ENCODE measurements at regions not wholly inside any gene's neighbourhood (a gene's known extent, or its start where the extent isn't known, plus 50 kb on each side); places are given as distances from the start of the nearest gene placed in this dataset.

DNA sequence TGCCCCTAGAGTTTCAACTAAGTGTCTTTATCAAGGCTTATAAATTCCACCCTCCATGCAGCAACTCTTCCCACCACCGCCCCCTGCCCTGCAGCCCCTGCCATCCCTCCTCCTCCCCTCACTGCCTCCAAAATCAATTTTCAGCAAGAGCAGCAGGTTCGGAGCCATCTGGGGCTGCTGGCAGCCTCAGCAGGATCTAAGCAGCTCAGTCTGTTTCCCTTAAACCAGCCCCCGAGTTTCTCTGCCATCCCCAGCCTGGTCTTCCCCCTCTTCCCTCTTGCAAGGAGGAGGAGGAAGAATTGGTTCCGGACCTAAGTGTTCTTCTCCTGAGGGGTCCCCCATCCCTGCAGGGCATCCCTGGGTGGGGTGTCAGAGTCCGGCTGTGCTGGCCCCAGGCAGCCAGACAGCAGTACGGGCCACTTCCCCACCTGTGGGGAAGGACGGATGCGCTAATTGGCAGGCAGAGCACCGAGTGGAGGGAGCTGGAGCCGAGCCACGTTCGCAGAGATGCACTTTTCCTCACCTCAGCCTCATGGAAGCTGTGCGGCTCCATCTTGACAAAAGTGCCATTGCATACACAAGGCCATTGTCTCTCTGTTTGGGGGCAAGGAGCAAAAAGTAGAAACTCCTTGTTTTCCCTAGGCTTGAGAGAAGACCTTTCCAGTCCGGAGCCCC lies 189.3 kb downstream of the KCNA5 start:
- DNase-seq = no peak
- H3K4me3 ChIP-seq = no peak overlapping the region
- TF ChIP-seq, protein P1, sequence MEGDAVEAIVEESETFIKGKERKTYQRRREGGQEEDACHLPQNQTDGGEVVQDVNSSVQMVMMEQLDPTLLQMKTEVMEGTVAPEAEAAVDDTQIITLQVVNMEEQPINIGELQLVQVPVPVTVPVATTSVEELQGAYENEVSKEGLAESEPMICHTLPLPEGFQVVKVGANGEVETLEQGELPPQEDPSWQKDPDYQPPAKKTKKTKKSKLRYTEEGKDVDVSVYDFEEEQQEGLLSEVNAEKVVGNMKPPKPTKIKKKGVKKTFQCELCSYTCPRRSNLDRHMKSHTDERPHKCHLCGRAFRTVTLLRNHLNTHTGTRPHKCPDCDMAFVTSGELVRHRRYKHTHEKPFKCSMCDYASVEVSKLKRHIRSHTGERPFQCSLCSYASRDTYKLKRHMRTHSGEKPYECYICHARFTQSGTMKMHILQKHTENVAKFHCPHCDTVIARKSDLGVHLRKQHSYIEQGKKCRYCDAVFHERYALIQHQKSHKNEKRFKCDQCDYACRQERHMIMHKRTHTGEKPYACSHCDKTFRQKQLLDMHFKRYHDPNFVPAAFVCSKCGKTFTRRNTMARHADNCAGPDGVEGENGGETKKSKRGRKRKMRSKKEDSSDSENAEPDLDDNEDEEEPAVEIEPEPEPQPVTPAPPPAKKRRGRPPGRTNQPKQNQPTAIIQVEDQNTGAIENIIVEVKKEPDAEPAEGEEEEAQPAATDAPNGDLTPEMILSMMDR (IDR thresholded peaks at IDR 0.05) = no peak
- no peak for TF ChIP-seq POLR2A (IDR thresholded peaks at IDR 0.05)
- no peak overlapping the region for H3K27ac ChIP-seq
- no peaks in the 10 kb centered on the region for H3K9me3 ChIP-seq (replicated peaks in 1 of 3)
- intact Hi-C loops (cut with DNase I) = no loop called here
- no peaks in the 10 kb centered on the region for H3K4me1 ChIP-seq (replicated peaks in 1 of 2)
- no peaks in the 10 kb centered on the region for H3K36me3 ChIP-seq (replicated peaks in 1 of 2)
- 59 to 71% (median 70%) methylated on average over 7 to 14 of the region's 14 CpGs for whole genome bisulfite sequencing, 4 donors
- H3K27me3 ChIP-seq = no peaks in the 10 kb centered on the region

DNA sequence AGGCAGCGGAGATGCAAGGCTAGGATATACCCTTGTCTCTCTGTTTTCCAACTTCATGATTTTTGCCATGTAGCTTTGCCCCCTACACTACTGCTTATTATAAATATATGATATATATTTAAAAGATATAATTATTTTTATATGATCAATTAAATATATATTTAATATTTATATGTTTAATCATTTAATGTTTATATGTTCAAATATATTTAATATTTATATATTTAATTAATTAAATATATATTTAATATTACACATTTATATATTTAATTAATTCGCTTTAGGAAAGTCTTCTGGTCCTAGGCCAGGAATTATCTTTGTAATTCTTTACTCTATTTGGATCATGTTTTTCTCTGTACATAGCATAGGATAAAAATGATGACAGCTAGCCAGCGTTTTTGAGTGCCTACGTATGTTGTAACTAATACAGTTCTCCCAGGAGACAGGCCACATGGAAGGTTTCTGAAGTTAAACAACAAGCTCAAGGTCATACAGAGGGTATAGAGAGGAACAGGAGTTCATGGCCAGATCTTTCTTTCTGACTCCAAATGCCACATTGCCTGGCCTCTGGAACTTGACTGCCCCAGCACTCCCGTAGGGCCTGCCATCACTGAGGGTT lies 192.5 kb downstream of the KCNA5 start:
- no peak for TF ChIP-seq POLR2A (IDR thresholded peaks at IDR 0.05)
- TF ChIP-seq, protein P1 (IDR thresholded peaks at IDR 0.05) = no peak
- Histone ChIP-seq H3K27ac (no peak overlapping the region), H3K9me3 (replicated peaks in 1 of 3) (no peaks in the 10 kb centered on the region), H3K36me3 (replicated peaks in 1 of 2) (no peaks in the 10 kb centered on the region), H3K4me1 (replicated peaks in 1 of 2) (no peaks in the 10 kb centered on the region), H3K27me3 (no peaks in the 10 kb centered on the region), H3K4me3 (no peak overlapping the region)
- intact Hi-C loops (cut with DNase I) = no loop called here
- no peak for DNase-seq
- WGBS, 4 donors = 83 to 92% (median 84%) methylated on average over 5 of the region's 5 CpGs

DNA sequence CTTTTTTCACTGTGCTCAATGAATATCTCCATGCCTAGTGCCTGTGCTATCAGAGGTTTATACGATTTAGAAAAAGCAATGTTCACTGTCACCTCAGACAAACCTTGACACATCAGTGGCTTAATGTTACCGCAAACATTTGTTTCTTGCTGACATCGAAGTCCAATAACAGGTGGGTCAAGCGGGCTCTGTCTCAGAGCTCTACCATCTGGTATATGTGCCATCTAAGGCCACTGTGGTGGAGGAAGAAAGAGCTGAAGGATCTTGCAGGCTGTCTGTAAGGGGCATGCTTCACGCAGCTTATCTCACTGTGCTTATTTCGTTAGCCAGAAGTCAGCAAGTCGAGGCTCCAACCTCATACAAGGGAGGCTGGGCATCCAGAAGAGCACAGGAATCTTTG lies 189.5 kb upstream of the NTF3 start:
- no peak overlapping the region for H3K4me3 ChIP-seq
- H3K9me3 ChIP-seq (replicated peaks in 1 of 3) = no peaks in the 10 kb centered on the region
- no peak for DNase-seq
- no peaks in the 10 kb centered on the region for H3K36me3 ChIP-seq (replicated peaks in 1 of 2)
- H3K4me1 ChIP-seq (replicated peaks in 1 of 2) = no peaks in the 10 kb centered on the region
- TF ChIP-seq POLR2A (IDR thresholded peaks at IDR 0.05) = no peak
- TF ChIP-seq, protein P1 (IDR thresholded peaks at IDR 0.05) = no peak
- H3K27ac ChIP-seq = no peak overlapping the region
- intact Hi-C loops (cut with DNase I) = no loop called here
- 67 to 80% (median 71%) methylated on average over 4 to 7 of the region's 7 CpGs for WGBS, 4 donors
- no peaks in the 10 kb centered on the region for H3K27me3 ChIP-seq

DNA sequence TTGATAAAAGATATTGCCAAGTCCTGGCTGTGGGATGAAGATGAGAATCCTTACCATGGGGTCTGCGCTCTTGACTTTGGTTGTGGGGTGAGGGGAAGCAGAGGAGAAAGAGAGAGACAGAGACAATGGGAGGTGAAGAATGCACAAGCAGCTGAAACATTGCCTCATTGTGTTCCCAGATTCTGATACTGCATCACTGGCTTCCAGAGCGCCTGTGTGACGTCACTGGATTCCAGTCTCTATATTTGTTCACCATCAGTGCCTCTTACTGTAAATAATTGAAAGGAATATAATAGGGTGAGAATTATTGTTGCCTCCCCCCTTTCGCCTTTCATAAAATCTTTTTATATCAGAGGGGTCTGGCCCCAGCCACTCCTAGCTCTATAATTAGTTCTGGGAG lies 188.9 kb upstream of the NTF3 start:
- intact Hi-C loops (cut with DNase I) = no loop called here
- H3K36me3 ChIP-seq (replicated peaks in 1 of 2) = no peaks in the 10 kb centered on the region
- H3K27me3 ChIP-seq = no peaks in the 10 kb centered on the region
- no peak for TF ChIP-seq POLR2A (IDR thresholded peaks at IDR 0.05)
- TF ChIP-seq, protein P1 (IDR thresholded peaks at IDR 0.05) = no peak
- 72 to 87% (median 79%) methylated on average over 4 of the region's 4 CpGs for WGBS, 4 donors
- DNase-seq = no peak
- no peak overlapping the region for H3K4me3 ChIP-seq
- no peak overlapping the region for H3K27ac ChIP-seq
- H3K9me3 ChIP-seq (replicated peaks in 1 of 3) = no peaks in the 10 kb centered on the region
- H3K4me1 ChIP-seq (replicated peaks in 1 of 2) = no peaks in the 10 kb centered on the region

Measured in adrenal gland (tissue), 9 donors.